K562 (cell line): ENCODE measurements at regions not wholly inside any gene's neighbourhood (a gene's known extent, or its start where the extent isn't known, plus 50 kb on each side); places are given as distances from the start of the nearest gene placed in this dataset.

ENCODE experiments used
- ATAC-seq: fragments of 200-7000 bp; cut with Tn5 transposase; 3 replicates; pipeline ENCODE4 v1.9.1; 2020; ENCODE audit warnings: moderate library complexity
- BruUV-seq: library from RNA; stranded (reverse); fragments of 400-500 nt; replicated peaks from 2 replicates; lab custom pipeline; 2021; lab: Mats Ljungman, UMichigan
- CTCF ChIA-PET: fragments of 300-600 bp; formaldehyde crosslinking; extraction: SDS; loops from one replicate; lab custom pipeline; 2021; ENCODE audit warnings: low intra/inter-chr PET ratio; lab: Yijun Ruan, JAX
- POLR2A ChIA-PET: fragments of 300-600, 350-650 bp; sonication (Branson Sonifier 250); formaldehyde crosslinking; extraction: SDS; loops from one replicate; lab custom pipeline; 2021; ENCODE audit warnings: antibody characterized with exemption, inconsistent platforms; lab: Yijun Ruan, JAX
- DNase-seq, 4 experiments: peaks; one replicate each; pipeline versions ENCODE4 v3.0.0 to v3.0.0-alpha.2; 2011 to 2018; ENCODE audit warnings: low spot score in 3 of 4, mixed read lengths in 3 of 4; ENCODE audit errors: extremely low read depth in 1 of 4
- FAIRE-seq: peaks from 2 replicates; lab custom pipeline; 2011; peaks lifted over from hg19 to GRCh38; lab: Jason Lieb, UNC
- H2AFZ ChIP-seq: 2 replicates; pipeline ENCODE4 v1.6.0; 2011; ENCODE audit warnings: low read depth, low read length, control low read depth, inconsistent platforms
- H3K27ac ChIP-seq: fragments of 200-600 bp; 3 replicates; pipeline ENCODE4 v1.8.0; 2011; ENCODE audit warnings: low read depth, mild to moderate bottlenecking, control low read depth, inconsistent platforms, low read length, moderate library complexity, mixed read lengths; ENCODE audit errors: extremely low read depth
- H3K27me3 ChIP-seq, 2 experiments: fragments of 300-600 bp in 1 of 2; 2 replicates in 1 of 2; 3 replicates in 1 of 2; pipeline versions ENCODE4 v1.6.0 to v1.8.0; 2011; ENCODE audit warnings: inconsistent platforms in 2 of 2, low read length in 2 of 2, mild to moderate bottlenecking in 1 of 2, mixed read lengths in 1 of 2, moderate library complexity in 1 of 2; ENCODE audit not compliant: control insufficient read depth in 2 of 2, insufficient read depth in 2 of 2
- H3K36me3 ChIP-seq: fragments of 300-600 bp; 3 replicates; pipeline ENCODE4 v1.8.0; 2011; ENCODE audit warnings: mild to moderate bottlenecking, low read length, inconsistent platforms; ENCODE audit not compliant: control insufficient read depth, insufficient read depth
- H3K4me1 ChIP-seq, 2 experiments: fragments of 200-600 bp in 1 of 2; replicated peaks in 1 of 2; 2 replicates in 1 of 2; 3 replicates in 1 of 2; pipeline versions ENCODE4 v1.5.1 to v1.8.0; 2011; ENCODE audit warnings: inconsistent platforms in 2 of 2, low read length in 2 of 2, mild to moderate bottlenecking in 1 of 2, mixed read lengths in 1 of 2, moderate library complexity in 1 of 2; ENCODE audit not compliant: control insufficient read depth in 2 of 2, insufficient read depth in 2 of 2
- H3K4me2 ChIP-seq: 2 replicates; pipeline ENCODE4 v1.6.1; 2011; ENCODE audit warnings: low read length, control low read depth, inconsistent platforms, mixed read lengths; ENCODE audit not compliant: insufficient read depth
- H3K4me3 ChIP-seq: fragments of 200-600 bp; sonication (generic), shearing (Covaris generic); 2 replicates; pipeline ENCODE4 v1.5.1; 2016; ENCODE audit warnings: control low read depth, inconsistent platforms
- H3K79me2 ChIP-seq: fragments of 200-600 bp; 3 replicates; pipeline ENCODE4 v1.8.0; 2011; ENCODE audit warnings: low read length, inconsistent platforms; ENCODE audit not compliant: control insufficient read depth, insufficient read depth
- H3K9ac ChIP-seq, 2 experiments: 2 replicates each; pipeline versions ENCODE4 v1.6.0 to v1.6.1; 2011; ENCODE audit warnings: low read depth in 2 of 2, low read length in 2 of 2, control low read depth in 1 of 2, inconsistent platforms in 1 of 2, mild to moderate bottlenecking in 1 of 2, mixed read lengths in 1 of 2; ENCODE audit not compliant: insufficient read depth in 1 of 2
- H3K9me1 ChIP-seq: one replicate; pipeline ENCODE4 v1.6.0; 2011; ENCODE audit warnings: inconsistent platforms, mild to moderate bottlenecking, low read length, moderate library complexity; ENCODE audit not compliant: control insufficient read depth, insufficient read depth
- H3K9me3 ChIP-seq: replicated peaks from 2 replicates; pipeline ENCODE4 v1.5.1; 2011; ENCODE audit warnings: low read depth, low read length, inconsistent platforms; ENCODE audit not compliant: control insufficient read depth, insufficient read depth
- H4K20me1 ChIP-seq: replicated peaks from 2 replicates; pipeline ENCODE4 v1.6.1; 2011; ENCODE audit warnings: low read length, inconsistent platforms, mixed read lengths; ENCODE audit not compliant: control insufficient read depth, insufficient read depth
- REST ChIP-seq, 2 experiments: fragments of 450-650 bp; formaldehyde crosslinking in 1 of 2; IDR thresholded peaks; 2 replicates each; pipeline versions ENCODE4 v1.4.0 to v1.6.1; 2014 to 2020; ENCODE audit warnings: mild to moderate bottlenecking in 2 of 2, borderline replicate concordance in 1 of 2, low read depth in 1 of 2
- SIN3B ChIP-seq: fragments of 450-650 bp; IDR thresholded peaks from 2 replicates; pipeline ENCODE4 v1.6.1; 2017; ENCODE audit warnings: low read depth, mild to moderate bottlenecking, moderate library complexity
- WGBS: fragments of 100-300 bp; shearing (Covaris generic); methylation state at CpG from one replicate; pipeline ENCODE4 v1.1.6; 2016; ENCODE audit warnings: low coverage, mixed read lengths; ENCODE audit not compliant: insufficient coverage; ENCODE audit errors: missing lambda C conversion rate; 5-methylcytosine and 5-hydroxymethylcytosine counted together
- in situ Hi-C: fragments of 300-500 bp; cut with MboI; formaldehyde crosslinking; loops from 4 replicates; pipeline ENCODE4 v1.15.0; 2018; ENCODE audit warnings: inconsistent platforms, mixed read lengths
- intact Hi-C: fragments of 100-400 bp; cut with micrococcal nuclease; formaldehyde crosslinking; loops from 2 replicates; pipeline ENCODE4 v1.14.2; 2022

GRCh38 chr4:123474817-123475216 lies 78.2 kb downstream of the SPRY1 start:
- POLR2A ChIA-PET: no interaction called here
- no TSS peak for BruUV-seq

More at GRCh38 chr4:123474817-123475216, 78.2 kb downstream of the SPRY1 start:
- H3K4me3 ChIP-seq: no peak overlapping the region
- H3K4me2 ChIP-seq: no peak overlapping the region
- H3K9ac ChIP-seq: no peak overlapping the region
- no peak overlapping the region for H3K27ac ChIP-seq
- DNase-seq: no peak
- FAIRE-seq: no peak
- H4K20me1 ChIP-seq: no peaks in the 10 kb centered on the region
- in situ Hi-C loops: no loop called here
- intact Hi-C loops: no loop called here
- CTCF ChIA-PET: no interaction called here
- peaks cover 0 to 4% of the 10 kb centered on the region in 2 experiments; a peak in 1 of 5 replicates for H3K4me1 ChIP-seq
- H3K9me1 ChIP-seq: no peaks in the 10 kb centered on the region
- no peaks in the 10 kb centered on the region for H3K79me2 ChIP-seq
- TF ChIP-seq REST (IDR thresholded peaks at IDR 0.05; ENCODE audit: borderline replicate concordance) (peak; percentile 50), REST (CRISPR knock-in tag; IDR thresholded peaks at IDR 0.05; ENCODE audit: low read depth) (no peak), SIN3B (no peak)
- TF ChIP-seq, all 486 proteins: peak for 1
- no peak for ATAC-seq
- Histone ChIP-seq H3K9me3 (no peaks in the 10 kb centered on the region), H3K27me3 (peaks cover 0 to 3% of the 10 kb centered on the region in 2 experiments; a peak in 1 of 5 replicates), H3K36me3 (no peaks in the 10 kb centered on the region), H2AFZ (no peak overlapping the region)
- 10% methylated on average over 4 of the region's 4 CpGs for WGBS
